ENCODE measurements at regions not wholly inside any gene's neighbourhood (a gene's known extent, or its start where the extent isn't known, plus 50 kb on each side); places are given as distances from the start of the nearest gene placed in this dataset.

- no peak for TF ChIP-seq CTCF (IDR thresholded peaks at IDR 0.05)
- no peak for TF ChIP-seq ZFX (IDR thresholded peaks at IDR 0.05; ENCODE audit: borderline replicate concordance)
- H3K27ac ChIP-seq = no peak overlapping the region
Measured at GRCh38 chr3:106748472-106749262, 628.6 kb upstream of the CCDC54 start.

- no peak overlapping the region for H3K27ac ChIP-seq
- TF ChIP-seq CTCF (IDR thresholded peaks at IDR 0.05) (no peak), ZFX (IDR thresholded peaks at IDR 0.05; ENCODE audit: borderline replicate concordance) (no peak)
Measured at GRCh38 chr3:106750092-106750491, 627.1 kb upstream of the CCDC54 start.

- TF ChIP-seq CTCF (IDR thresholded peaks at IDR 0.05) = no peak
- TF ChIP-seq ZFX (IDR thresholded peaks at IDR 0.05; ENCODE audit: borderline replicate concordance) = no peak
- no peak overlapping the region for H3K27ac ChIP-seq
Measured at GRCh38 chr3:106755336-106755735, 621.9 kb upstream of the CCDC54 start.

GRCh38 chr3:106756901-106757300 is 620.3 kb upstream of the CCDC54 start:
- TF ChIP-seq CTCF (IDR thresholded peaks at IDR 0.05) = no peak
- no peak for TF ChIP-seq ZFX (IDR thresholded peaks at IDR 0.05; ENCODE audit: borderline replicate concordance)
- no peak overlapping the region for H3K27ac ChIP-seq

GRCh38 chr3:106758459-106758858 is 618.8 kb upstream of the CCDC54 start:
- TF ChIP-seq ZFX (IDR thresholded peaks at IDR 0.05; ENCODE audit: borderline replicate concordance) (no peak), CTCF (IDR thresholded peaks at IDR 0.05) (no peak)
- no peak overlapping the region for H3K27ac ChIP-seq

- H3K27ac ChIP-seq = no peak overlapping the region
- TF ChIP-seq ZFX (IDR thresholded peaks at IDR 0.05; ENCODE audit: borderline replicate concordance) (no peak), CTCF (IDR thresholded peaks at IDR 0.05) (no peak)
Measured at GRCh38 chr3:106759731-106760130, 617.5 kb upstream of the CCDC54 start.

- no peak overlapping the region for H3K27ac ChIP-seq
- no peak for TF ChIP-seq ZFX (IDR thresholded peaks at IDR 0.05; ENCODE audit: borderline replicate concordance)
- no peak for TF ChIP-seq CTCF (IDR thresholded peaks at IDR 0.05)
Measured at GRCh38 chr3:106765342-106765741, 611.9 kb upstream of the CCDC54 start.

All from 22Rv1 (cell line).